ENCODE measurements at regions not wholly inside any gene's neighbourhood (a gene's known extent, or its start where the extent isn't known, plus 50 kb on each side); places are given as distances from the start of the nearest gene placed in this dataset.

DNA sequence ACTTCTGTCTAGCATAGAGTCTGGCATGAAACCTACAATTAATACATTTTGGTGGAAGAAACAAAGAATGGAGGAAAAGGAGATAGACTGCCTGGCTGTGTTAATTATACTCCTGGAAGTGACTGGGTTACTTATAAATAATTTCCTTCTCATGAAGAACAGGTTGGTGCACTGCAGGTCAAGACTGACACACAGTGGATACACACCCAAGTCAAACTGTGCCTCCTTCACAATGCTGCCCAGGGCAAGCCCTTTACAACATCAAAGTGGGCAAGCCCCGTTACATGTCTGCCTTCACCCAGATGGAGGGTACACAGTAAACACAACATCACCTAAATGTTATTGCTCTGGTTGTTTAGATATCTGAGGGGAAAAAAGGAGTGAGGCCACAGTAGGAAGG is 83.7 kb upstream of the KCNA4 start:
- Histone ChIP-seq H3K56ac (ENCODE audit: insufficient read length, low read depth, low read length) (no peak overlapping the region), H3K23ac (ENCODE audit: insufficient read length, low read depth, low read length) (no peak overlapping the region), H2BK12ac (ENCODE audit: insufficient read length, low read depth, low read length) (no peak overlapping the region), H3K27ac (ENCODE audit: insufficient read length, low read depth, low read length) (no peak overlapping the region), H3K9ac (ENCODE audit: extremely low read depth, insufficient read length, low read length) (no peak overlapping the region), H3K18ac (ENCODE audit: insufficient read length, low read depth, low read length) (no peak overlapping the region), H3K79me2 (ENCODE audit: insufficient read depth, low read length) (no peaks in the 10 kb centered on the region), H3K4me2 (ENCODE audit: insufficient read depth, insufficient read length, low read length) (no peak overlapping the region), H4K8ac (replicated peaks; ENCODE audit: insufficient read length, low read depth, low read length) (no peak overlapping the region), H4K20me1 (ENCODE audit: control insufficient read depth, insufficient read depth, insufficient read length) (no peaks in the 10 kb centered on the region), H2BK120ac (ENCODE audit: low read depth, low read length, poor library complexity, severe bottlenecking) (no peak overlapping the region), H3K23me2 (ENCODE audit: insufficient read length, low read depth, low read length, poor library complexity, severe bottlenecking) (no peaks in the 10 kb centered on the region), H3K9me3 (ENCODE audit: control insufficient read depth, low read depth, low read length) (no peaks in the 10 kb centered on the region), H2AFZ (ENCODE audit: low read length) (no peak overlapping the region), H3K14ac (ENCODE audit: insufficient read depth, low read length) (no peak overlapping the region), H4K91ac (ENCODE audit: insufficient read length, low read depth, low read length) (no peak overlapping the region), H3K4ac (ENCODE audit: low read depth, low read length) (no peak overlapping the region), H3K79me1 (ENCODE audit: insufficient read depth, low read depth, low read length, poor library complexity, severe bottlenecking) (no peaks in the 10 kb centered on the region), H4K5ac (ENCODE audit: insufficient read length, low read depth, low read length) (no peak overlapping the region), H3K4me1 (ENCODE audit: insufficient read depth, low read length) (no peaks in the 10 kb centered on the region), H2BK20ac (ENCODE audit: low read depth, low read length, poor library complexity, severe bottlenecking) (no peak overlapping the region), H2AK5ac (ENCODE audit: insufficient read length, low read length) (no peak overlapping the region), H3K27me3 (ENCODE audit: insufficient read depth, low read length) (no peaks in the 10 kb centered on the region), H3T11ph (ENCODE audit: low read length) (no peak overlapping the region), H2BK15ac (ENCODE audit: low read depth, low read length) (no peak overlapping the region), H2BK5ac (ENCODE audit: insufficient read length, low read length) (no peak overlapping the region)
- no peak for DNase-seq
- Mint-ChIP-seq H3K4me3 (no peak overlapping the region), H3K27me3 (ENCODE audit: low read depth) (peaks cover 24% of the 10 kb centered on the region), H3K27ac (no peak overlapping the region; a peak in 1 of 7 replicates), H3K36me3 (ENCODE audit: insufficient read depth in 1 of 3, low read depth in 3 of 3) (no peaks in the 10 kb centered on the region), H3K9me3 (peaks cover 3% of the 10 kb centered on the region in 2 experiments; a peak in 3 of 5 replicates), H3K4me1 (no peaks in the 10 kb centered on the region)
- no CpG with 5 or more reads among the region's 1 CpG for whole genome bisulfite sequencing (ENCODE audit: extremely low coverage, insufficient read length, low lambda C conversion rate)
- TF ChIP-seq, protein P1, sequence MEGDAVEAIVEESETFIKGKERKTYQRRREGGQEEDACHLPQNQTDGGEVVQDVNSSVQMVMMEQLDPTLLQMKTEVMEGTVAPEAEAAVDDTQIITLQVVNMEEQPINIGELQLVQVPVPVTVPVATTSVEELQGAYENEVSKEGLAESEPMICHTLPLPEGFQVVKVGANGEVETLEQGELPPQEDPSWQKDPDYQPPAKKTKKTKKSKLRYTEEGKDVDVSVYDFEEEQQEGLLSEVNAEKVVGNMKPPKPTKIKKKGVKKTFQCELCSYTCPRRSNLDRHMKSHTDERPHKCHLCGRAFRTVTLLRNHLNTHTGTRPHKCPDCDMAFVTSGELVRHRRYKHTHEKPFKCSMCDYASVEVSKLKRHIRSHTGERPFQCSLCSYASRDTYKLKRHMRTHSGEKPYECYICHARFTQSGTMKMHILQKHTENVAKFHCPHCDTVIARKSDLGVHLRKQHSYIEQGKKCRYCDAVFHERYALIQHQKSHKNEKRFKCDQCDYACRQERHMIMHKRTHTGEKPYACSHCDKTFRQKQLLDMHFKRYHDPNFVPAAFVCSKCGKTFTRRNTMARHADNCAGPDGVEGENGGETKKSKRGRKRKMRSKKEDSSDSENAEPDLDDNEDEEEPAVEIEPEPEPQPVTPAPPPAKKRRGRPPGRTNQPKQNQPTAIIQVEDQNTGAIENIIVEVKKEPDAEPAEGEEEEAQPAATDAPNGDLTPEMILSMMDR (conservative IDR thresholded peaks at IDR 0.05), result no peak

Data from H9 (cell line).